Activated naive CD4-positive, alpha-beta T cell treated with anti-CD3 and anti-CD28 coated beads for 36 hours (primary cell): ENCODE measurements at regions not wholly inside any gene's neighbourhood (a gene's known extent, or its start where the extent isn't known, plus 50 kb on each side); places are given as distances from the start of the nearest gene placed in this dataset.

Source experiments
- CTCF ChIA-PET: fragments of 350-600 bp; sonication (Branson Sonifier 250); formaldehyde crosslinking; loops from one replicate; lab custom pipeline; 2021; ENCODE audit warnings: antibody characterized with exemption; lab: Charles Lee
- DNase-seq: peaks from one replicate; pipeline ENCODE4 v3.0.0-alpha.2; 2020
- H3K27ac Mint-ChIP-seq: one replicate; pipeline ENCODE4 v1.8.0; 2021; ENCODE audit warnings: mild to moderate bottlenecking, mixed read lengths
- H3K27me3 Mint-ChIP-seq: one replicate; pipeline ENCODE4 v1.8.0; 2021; ENCODE audit warnings: low read depth, mixed read lengths
- H3K36me3 Mint-ChIP-seq: one replicate; pipeline ENCODE4 v1.8.0; 2021; ENCODE audit warnings: low read depth, mixed read lengths
- H3K4me1 Mint-ChIP-seq: one replicate; pipeline ENCODE4 v1.8.0; 2021; ENCODE audit warnings: low read depth, mixed read lengths
- H3K4me3 Mint-ChIP-seq: one replicate; pipeline ENCODE4 v1.8.0; 2021; ENCODE audit warnings: mild to moderate bottlenecking, moderate library complexity, mixed read lengths
- H3K9me3 Mint-ChIP-seq: one replicate; pipeline ENCODE4 v1.8.0; 2021; ENCODE audit warnings: mixed read lengths
- intact Hi-C: fragments of 100-400 bp; cut with micrococcal nuclease; formaldehyde crosslinking; loops from one replicate; pipeline ENCODE4 v1.15.1; 2023

- CTCF ChIA-PET, result no interaction called here
- no peak for DNase-seq
- H3K4me1 Mint-ChIP-seq, result no peaks in the 10 kb centered on the region
These were observed 1094.7 kb upstream of the KLHL29 start for GRCh38 chr2:22290302-22290701.

GRCh38 chr2:22290909-22291473, 1094.0 kb upstream of the KLHL29 start:
- no peaks in the 10 kb centered on the region for H3K36me3 Mint-ChIP-seq
- no peak overlapping the region for H3K4me3 Mint-ChIP-seq
- CTCF ChIA-PET, result no interaction called here

More at GRCh38 chr2:22290302-22290701, 1094.7 kb upstream of the KLHL29 start:
- no peak overlapping the region for H3K4me3 Mint-ChIP-seq
- no peak overlapping the region for H3K27ac Mint-ChIP-seq
- H3K27me3 Mint-ChIP-seq, result no peaks in the 10 kb centered on the region
- intact Hi-C loops, result no loop called here
- peaks cover 3% of the 10 kb centered on the region for H3K9me3 Mint-ChIP-seq
- H3K36me3 Mint-ChIP-seq, result no peaks in the 10 kb centered on the region

GRCh38 chr2:22301228-22301627, 1083.8 kb upstream of the KLHL29 start:
- H3K4me3 Mint-ChIP-seq, result no peak overlapping the region
- H3K4me1 Mint-ChIP-seq, result no peaks in the 10 kb centered on the region
- no peak overlapping the region for H3K27ac Mint-ChIP-seq
- H3K36me3 Mint-ChIP-seq, result no peaks in the 10 kb centered on the region
- no peak for DNase-seq
- intact Hi-C loops, result no loop called here
- no peaks in the 10 kb centered on the region for H3K27me3 Mint-ChIP-seq
- peaks cover 11% of the 10 kb centered on the region for H3K9me3 Mint-ChIP-seq
- CTCF ChIA-PET, result no interaction called here

More at GRCh38 chr2:22290909-22291473, 1094.0 kb upstream of the KLHL29 start:
- no peak overlapping the region for H3K27ac Mint-ChIP-seq
- no peaks in the 10 kb centered on the region for H3K4me1 Mint-ChIP-seq
- no peaks in the 10 kb centered on the region for H3K27me3 Mint-ChIP-seq
- intact Hi-C loops, result no loop called here
- peaks cover 3% of the 10 kb centered on the region for H3K9me3 Mint-ChIP-seq
- no peak for DNase-seq

- DNase-seq, result no peak
- Mint-ChIP-seq H3K4me3 (no peak overlapping the region), H3K9me3 (peaks cover 13% of the 10 kb centered on the region), H3K36me3 (no peaks in the 10 kb centered on the region), H3K27ac (no peak overlapping the region), H3K4me1 (no peaks in the 10 kb centered on the region), H3K27me3 (no peaks in the 10 kb centered on the region)
- CTCF ChIA-PET, result no interaction called here
- intact Hi-C loops, result no loop called here
These were observed 1058.7 kb upstream of the KLHL29 start for GRCh38 chr2:22326250-22326649.

GRCh38 chr2:22329211-22330154, 1055.5 kb upstream of the KLHL29 start:
- H3K36me3 Mint-ChIP-seq, result no peaks in the 10 kb centered on the region
- CTCF ChIA-PET, result no interaction called here
- no peak overlapping the region for H3K4me3 Mint-ChIP-seq
- H3K4me1 Mint-ChIP-seq, result no peaks in the 10 kb centered on the region
- intact Hi-C loops, result no loop called here
- DNase-seq, result no peak
- H3K9me3 Mint-ChIP-seq, result peaks cover 11% of the 10 kb centered on the region
- no peak overlapping the region for H3K27ac Mint-ChIP-seq
- no peaks in the 10 kb centered on the region for H3K27me3 Mint-ChIP-seq

GRCh38 chr2:22336414-22336813, 1048.6 kb upstream of the KLHL29 start:
- intact Hi-C loops, result no loop called here
- no peak overlapping the region for H3K4me3 Mint-ChIP-seq
- peaks cover 5% of the 10 kb centered on the region for H3K9me3 Mint-ChIP-seq
- H3K4me1 Mint-ChIP-seq, result no peaks in the 10 kb centered on the region
- no peak for DNase-seq
- no peaks in the 10 kb centered on the region for H3K27me3 Mint-ChIP-seq
- H3K36me3 Mint-ChIP-seq, result no peaks in the 10 kb centered on the region
- CTCF ChIA-PET, result no interaction called here
- no peak overlapping the region for H3K27ac Mint-ChIP-seq

- Mint-ChIP-seq H3K9me3 (peaks cover 5% of the 10 kb centered on the region), H3K36me3 (no peaks in the 10 kb centered on the region), H3K27ac (no peak overlapping the region), H3K4me1 (no peaks in the 10 kb centered on the region), H3K4me3 (no peak overlapping the region), H3K27me3 (no peaks in the 10 kb centered on the region)
- CTCF ChIA-PET, result no interaction called here
- intact Hi-C loops, result no loop called here
- DNase-seq, result no peak
These were observed 1044.3 kb upstream of the KLHL29 start for GRCh38 chr2:22340716-22341115.

- Mint-ChIP-seq H3K9me3 (peaks cover 4% of the 10 kb centered on the region), H3K4me1 (no peaks in the 10 kb centered on the region), H3K36me3 (no peaks in the 10 kb centered on the region), H3K4me3 (no peak overlapping the region), H3K27me3 (no peaks in the 10 kb centered on the region), H3K27ac (no peak overlapping the region)
- CTCF ChIA-PET, result interaction anchor here (2.3 kb wide), 1 partner anchor 9 kb away, joined by 11 read pairs; no protein-coding TSS in a partner anchor
- intact Hi-C loops, result no loop called here
- DNase-seq, result no peak
These were observed 1037.7 kb upstream of the KLHL29 start for GRCh38 chr2:22347306-22347705.

- Mint-ChIP-seq H3K4me1 (no peaks in the 10 kb centered on the region), H3K27ac (no peak overlapping the region), H3K4me3 (no peak overlapping the region), H3K9me3 (peaks cover 3% of the 10 kb centered on the region), H3K36me3 (no peaks in the 10 kb centered on the region), H3K27me3 (peaks cover 4% of the 10 kb centered on the region)
- no peak for DNase-seq
- CTCF ChIA-PET, result no interaction called here
- intact Hi-C loops, result no loop called here
These were observed 1034.4 kb upstream of the KLHL29 start for GRCh38 chr2:22350621-22351020.

GRCh38 chr2:22355816-22356433, 1029.1 kb upstream of the KLHL29 start:
- no peak overlapping the region for H3K27ac Mint-ChIP-seq
- H3K27me3 Mint-ChIP-seq, result peaks cover 7% of the 10 kb centered on the region
- no peaks in the 10 kb centered on the region for H3K4me1 Mint-ChIP-seq
- peak; percentile 65 for DNase-seq
- CTCF ChIA-PET, result interaction anchor here (0.7 to 1.7 kb wide), 5 partner anchors 9 to 112 kb away, joined by 3 to 11 read pairs (median 3); no protein-coding TSS in a partner anchor
- H3K9me3 Mint-ChIP-seq, result no peaks in the 10 kb centered on the region
- H3K4me3 Mint-ChIP-seq, result no peak overlapping the region
- intact Hi-C loops, result no loop called here
- no peaks in the 10 kb centered on the region for H3K36me3 Mint-ChIP-seq

GRCh38 chr2:22359071-22359672, 1025.8 kb upstream of the KLHL29 start:
- CTCF ChIA-PET, result no interaction called here
- Mint-ChIP-seq H3K4me1 (no peaks in the 10 kb centered on the region), H3K36me3 (no peaks in the 10 kb centered on the region), H3K9me3 (no peaks in the 10 kb centered on the region), H3K27me3 (peaks cover 3% of the 10 kb centered on the region), H3K27ac (no peak overlapping the region), H3K4me3 (no peak overlapping the region)
- DNase-seq, result no peak
- intact Hi-C loops, result no loop called here

GRCh38 chr2:22360735-22361374, 1024.1 kb upstream of the KLHL29 start:
- no peaks in the 10 kb centered on the region for H3K9me3 Mint-ChIP-seq
- H3K4me3 Mint-ChIP-seq, result no peak overlapping the region
- H3K36me3 Mint-ChIP-seq, result no peaks in the 10 kb centered on the region
- peaks cover under 1% of the 10 kb centered on the region for H3K27me3 Mint-ChIP-seq
- CTCF ChIA-PET, result no interaction called here
- no peaks in the 10 kb centered on the region for H3K4me1 Mint-ChIP-seq
- no peak for DNase-seq
- H3K27ac Mint-ChIP-seq, result no peak overlapping the region
- intact Hi-C loops, result no loop called here
